H9 (cell line): ENCODE measurements at regions not wholly inside any gene's neighbourhood (a gene's known extent, or its start where the extent isn't known, plus 50 kb on each side); places are given as distances from the start of the nearest gene placed in this dataset.

Experiments used
- DNase-seq: peaks from one replicate; pipeline ENCODE4 v3.0.0-alpha.2; 2017
- H2AFZ ChIP-seq: one replicate; pipeline ENCODE4 v1.6.1; 2013; ENCODE audit warnings: mild to moderate bottlenecking, low read length, control low read depth, moderate library complexity
- H2AK5ac ChIP-seq: 2 replicates; pipeline ENCODE4 v1.6.1; 2013; ENCODE audit warnings: low read length, control low read depth, mixed read lengths; ENCODE audit not compliant: insufficient read length
- H2BK120ac ChIP-seq: one replicate; pipeline ENCODE4 v1.6.1; 2013; ENCODE audit warnings: low read depth, mild to moderate bottlenecking, low read length, control low read depth, inconsistent platforms; ENCODE audit not compliant: poor library complexity, severe bottlenecking
- H2BK12ac ChIP-seq: 2 replicates; pipeline ENCODE4 v1.6.1; 2013; ENCODE audit warnings: low read length, control low read depth, mixed read lengths, low read depth; ENCODE audit not compliant: insufficient read length
- H2BK15ac ChIP-seq: 2 replicates; pipeline ENCODE4 v1.6.1; 2013; ENCODE audit warnings: low read depth, low read length, control low read depth
- H2BK20ac ChIP-seq: one replicate; pipeline ENCODE4 v1.6.1; 2013; ENCODE audit warnings: low read depth, mild to moderate bottlenecking, low read length, control low read depth, inconsistent platforms; ENCODE audit not compliant: poor library complexity, severe bottlenecking
- H2BK5ac ChIP-seq: 2 replicates; pipeline ENCODE4 v1.6.1; 2013; ENCODE audit warnings: low read length, control low read depth, mixed read lengths; ENCODE audit not compliant: insufficient read length
- H3K14ac ChIP-seq: 2 replicates; pipeline ENCODE4 v1.6.1; 2013; ENCODE audit warnings: low read length, control low read depth; ENCODE audit not compliant: insufficient read depth
- H3K18ac ChIP-seq: 2 replicates; pipeline ENCODE4 v1.6.1; 2013; ENCODE audit warnings: low read depth, mild to moderate bottlenecking, mixed read lengths, low read length, control low read depth; ENCODE audit not compliant: insufficient read length
- H3K23ac ChIP-seq: 2 replicates; pipeline ENCODE4 v1.6.1; 2013; ENCODE audit warnings: low read length, control low read depth, mixed read lengths, low read depth; ENCODE audit not compliant: insufficient read length
- H3K23me2 ChIP-seq: 2 replicates; pipeline ENCODE4 v1.6.1; 2013; ENCODE audit warnings: low read depth, mild to moderate bottlenecking, mixed read lengths, low read length, control low read depth; ENCODE audit not compliant: insufficient read length, poor library complexity, severe bottlenecking
- H3K27ac ChIP-seq: 2 replicates; pipeline ENCODE4 v1.5.1; 2013; ENCODE audit warnings: low read length, control low read depth, mixed read lengths, low read depth; ENCODE audit not compliant: insufficient read length
- H3K27me3 ChIP-seq: 2 replicates; pipeline ENCODE4 v1.6.1; 2013; ENCODE audit warnings: low read length, control low read depth, inconsistent platforms; ENCODE audit not compliant: insufficient read depth
- H3K4ac ChIP-seq: 2 replicates; pipeline ENCODE4 v1.6.1; 2013; ENCODE audit warnings: low read depth, mild to moderate bottlenecking, control low read depth, inconsistent platforms, low read length, moderate library complexity
- H3K4me1 ChIP-seq: 2 replicates; pipeline ENCODE4 v1.6.1; 2013; ENCODE audit warnings: low read length, control low read depth, inconsistent platforms; ENCODE audit not compliant: insufficient read depth
- H3K4me2 ChIP-seq: 2 replicates; pipeline ENCODE4 v1.6.1; 2013; ENCODE audit warnings: low read length, control low read depth, mixed read lengths; ENCODE audit not compliant: insufficient read length, insufficient read depth
- H3K56ac ChIP-seq: 2 replicates; pipeline ENCODE4 v1.6.1; 2013; ENCODE audit warnings: low read depth, mild to moderate bottlenecking, mixed read lengths, low read length, control low read depth; ENCODE audit not compliant: insufficient read length
- H3K79me1 ChIP-seq: 2 replicates; pipeline ENCODE4 v1.6.1; 2013; ENCODE audit warnings: low read depth, mild to moderate bottlenecking, moderate library complexity, low read length, control low read depth, inconsistent platforms; ENCODE audit not compliant: insufficient read depth, poor library complexity, severe bottlenecking
- H3K79me2 ChIP-seq: 2 replicates; pipeline ENCODE4 v1.6.1; 2013; ENCODE audit warnings: low read length, control low read depth, inconsistent platforms; ENCODE audit not compliant: insufficient read depth
- H3K9ac ChIP-seq: 2 replicates; pipeline ENCODE4 v1.6.1; 2013; ENCODE audit warnings: low read length, control low read depth, mixed read lengths; ENCODE audit not compliant: insufficient read length; ENCODE audit errors: extremely low read depth
- H3K9me3 ChIP-seq: one replicate; pipeline ENCODE4 v1.6.1; 2013; ENCODE audit warnings: low read depth, low read length, inconsistent platforms; ENCODE audit not compliant: control insufficient read depth
- H3T11ph ChIP-seq: one replicate; pipeline ENCODE4 v1.6.1; 2013; ENCODE audit warnings: mild to moderate bottlenecking, low read length, control low read depth, inconsistent platforms
- H4K20me1 ChIP-seq: one replicate; pipeline ENCODE4 v1.6.1; 2013; ENCODE audit not compliant: control insufficient read depth, insufficient read length, insufficient read depth
- H4K5ac ChIP-seq: 2 replicates; pipeline ENCODE4 v1.6.1; 2013; ENCODE audit warnings: low read depth, mild to moderate bottlenecking, mixed read lengths, low read length, control low read depth; ENCODE audit not compliant: insufficient read length
- H4K8ac ChIP-seq: replicated peaks from 2 replicates; pipeline ENCODE4 v1.6.1; 2013; ENCODE audit warnings: low read length, control low read depth, mixed read lengths, low read depth; ENCODE audit not compliant: insufficient read length
- H4K91ac ChIP-seq: 2 replicates; pipeline ENCODE4 v1.6.1; 2013; ENCODE audit warnings: low read depth, mild to moderate bottlenecking, moderate library complexity, mixed read lengths, low read length, control low read depth; ENCODE audit not compliant: insufficient read length
- H3K27ac Mint-ChIP-seq, 3 experiments: 2 replicates in 2 of 3; 3 replicates in 1 of 3; pipeline ENCODE4 v1.8.0; 2020 to 2021; ENCODE audit warnings: mixed read lengths in 3 of 3, mild to moderate bottlenecking in 1 of 3, moderate library complexity in 1 of 3
- H3K27me3 Mint-ChIP-seq: 2 replicates; pipeline ENCODE4 v1.8.0; 2021; ENCODE audit warnings: low read depth, mild to moderate bottlenecking, moderate library complexity, mixed read lengths
- H3K36me3 Mint-ChIP-seq, 3 experiments: 2 replicates in 2 of 3; 3 replicates in 1 of 3; pipeline ENCODE4 v1.8.0; 2020 to 2021; ENCODE audit warnings: low read depth in 3 of 3, mixed read lengths in 3 of 3; ENCODE audit not compliant: insufficient read depth in 1 of 3
- H3K4me1 Mint-ChIP-seq, 2 experiments: 2 replicates each; pipeline ENCODE4 v1.8.0; 2020; ENCODE audit warnings: mixed read lengths in 2 of 2
- H3K4me3 Mint-ChIP-seq, 2 experiments: 2 replicates in 1 of 2; 3 replicates in 1 of 2; pipeline ENCODE4 v1.8.0; 2020 to 2021; ENCODE audit warnings: mild to moderate bottlenecking in 2 of 2, mixed read lengths in 2 of 2, moderate library complexity in 1 of 2
- H3K9me3 Mint-ChIP-seq, 2 experiments: 2 replicates in 1 of 2; 3 replicates in 1 of 2; pipeline ENCODE4 v1.8.0; 2020; ENCODE audit warnings: mild to moderate bottlenecking in 2 of 2, mixed read lengths in 2 of 2, moderate library complexity in 1 of 2
- CTCF ChIP-seq: fragments of 200-600 bp; sonication (generic); conservative IDR thresholded peaks from 3 replicates; pipeline ENCODE4 v1.8.0; 2021; ENCODE audit warnings: antibody characterized with exemption, mild to moderate bottlenecking
- WGBS: extraction: QIAGEN DNeasy Blood & Tissue Kit; methylation state at CpG from one replicate; pipeline ENCODE4 v1.1.7; 2013; ENCODE audit warnings: missing lambda C conversion rate, low lambda C conversion rate, mixed read lengths; ENCODE audit not compliant: insufficient read length; ENCODE audit errors: extremely low coverage; 5-methylcytosine and 5-hydroxymethylcytosine counted together

- Mint-ChIP-seq H3K36me3 (peaks cover 0 to 10% (median 0%) of the 10 kb centered on the region in 3 experiments; a peak in 2 of 7 replicates), H3K4me1 (no peaks in the 10 kb centered on the region), H3K27me3 (no peaks in the 10 kb centered on the region), H3K4me3 (no peak overlapping the region), H3K9me3 (peaks cover 0 to 3% of the 10 kb centered on the region in 2 experiments; a peak in 2 of 5 replicates), H3K27ac (no peak overlapping the region; a peak in 1 of 7 replicates)
- H3K4me1 ChIP-seq: no peaks in the 10 kb centered on the region
- no peak overlapping the region for H3K27ac ChIP-seq
- no CpG with 5 or more reads among the region's 2 CpGs for WGBS
- no peak overlapping the region for H4K8ac ChIP-seq
- no peak overlapping the region for H2BK5ac ChIP-seq
- H2BK12ac ChIP-seq: no peak overlapping the region
- H3K18ac ChIP-seq: no peak overlapping the region
- no peaks in the 10 kb centered on the region for H3K79me1 ChIP-seq
- H3K27me3 ChIP-seq: no peaks in the 10 kb centered on the region
- no peaks in the 10 kb centered on the region for H4K20me1 ChIP-seq
- no peak overlapping the region for H3K4me2 ChIP-seq
- no peak overlapping the region for H3K9ac ChIP-seq
- H3K56ac ChIP-seq: no peak overlapping the region
- H3K23me2 ChIP-seq: no peaks in the 10 kb centered on the region
- no peak for TF ChIP-seq CTCF
- H3K79me2 ChIP-seq: no peaks in the 10 kb centered on the region
- no peak overlapping the region; the same call in 1 of the 2 replicates for H3K14ac ChIP-seq
- no peak overlapping the region for H4K5ac ChIP-seq
- no peak overlapping the region for H2BK120ac ChIP-seq
- no peak for DNase-seq
- H3T11ph ChIP-seq: no peak overlapping the region
- no peak overlapping the region for H2AFZ ChIP-seq
- no peak overlapping the region for H2BK20ac ChIP-seq
- H2AK5ac ChIP-seq: no peak overlapping the region
- H2BK15ac ChIP-seq: no peak overlapping the region
- H3K9me3 ChIP-seq: no peaks in the 10 kb centered on the region
- H3K4ac ChIP-seq: no peak overlapping the region
- no peak overlapping the region for H4K91ac ChIP-seq
- H3K23ac ChIP-seq: no peak overlapping the region
Observed at GRCh38 chr14:83993545-83993944, 1536.4 kb upstream of the FLRT2 start.
